WI38 (cell line): ENCODE measurements at regions not wholly inside any gene's neighbourhood (a gene's known extent, or its start where the extent isn't known, plus 50 kb on each side); places are given as distances from the start of the nearest gene placed in this dataset.

Experiments used
- H3K4me3 ChIP-seq: 2 replicates; pipeline ENCODE4 v1.5.1; 2011; ENCODE audit warnings: low read depth, mild to moderate bottlenecking, control low read depth, low read length
- TF ChIP-seq, protein P1 (sequence below): IDR thresholded peaks from 2 replicates; pipeline ENCODE4 v1.5.1; 2012; ENCODE audit warnings: low read depth, mild to moderate bottlenecking, control low read depth, low read length

DNA sequence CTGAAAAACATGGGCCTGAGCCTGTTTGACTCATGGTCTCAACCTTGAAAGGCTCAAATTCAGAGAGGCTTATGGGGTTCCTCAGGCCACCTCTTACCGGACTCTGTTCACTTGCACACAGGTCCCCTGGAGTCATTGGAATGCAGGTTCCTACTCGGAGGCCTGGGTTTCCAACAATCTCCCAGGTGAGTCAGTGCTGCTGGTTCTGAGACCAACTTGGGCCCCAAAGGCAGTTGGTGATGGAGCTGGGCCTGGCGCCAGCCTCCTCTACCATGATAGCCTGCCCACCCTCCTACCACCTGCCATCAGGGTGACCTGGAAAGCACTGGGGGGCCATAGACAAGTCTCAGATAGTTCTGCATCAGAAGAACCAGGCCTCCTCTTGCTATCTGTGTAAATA is 188.4 kb downstream of the RGS3 start:
- TF ChIP-seq, protein P1, sequence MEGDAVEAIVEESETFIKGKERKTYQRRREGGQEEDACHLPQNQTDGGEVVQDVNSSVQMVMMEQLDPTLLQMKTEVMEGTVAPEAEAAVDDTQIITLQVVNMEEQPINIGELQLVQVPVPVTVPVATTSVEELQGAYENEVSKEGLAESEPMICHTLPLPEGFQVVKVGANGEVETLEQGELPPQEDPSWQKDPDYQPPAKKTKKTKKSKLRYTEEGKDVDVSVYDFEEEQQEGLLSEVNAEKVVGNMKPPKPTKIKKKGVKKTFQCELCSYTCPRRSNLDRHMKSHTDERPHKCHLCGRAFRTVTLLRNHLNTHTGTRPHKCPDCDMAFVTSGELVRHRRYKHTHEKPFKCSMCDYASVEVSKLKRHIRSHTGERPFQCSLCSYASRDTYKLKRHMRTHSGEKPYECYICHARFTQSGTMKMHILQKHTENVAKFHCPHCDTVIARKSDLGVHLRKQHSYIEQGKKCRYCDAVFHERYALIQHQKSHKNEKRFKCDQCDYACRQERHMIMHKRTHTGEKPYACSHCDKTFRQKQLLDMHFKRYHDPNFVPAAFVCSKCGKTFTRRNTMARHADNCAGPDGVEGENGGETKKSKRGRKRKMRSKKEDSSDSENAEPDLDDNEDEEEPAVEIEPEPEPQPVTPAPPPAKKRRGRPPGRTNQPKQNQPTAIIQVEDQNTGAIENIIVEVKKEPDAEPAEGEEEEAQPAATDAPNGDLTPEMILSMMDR = no peak
- no peak overlapping the region for H3K4me3 ChIP-seq

DNA sequence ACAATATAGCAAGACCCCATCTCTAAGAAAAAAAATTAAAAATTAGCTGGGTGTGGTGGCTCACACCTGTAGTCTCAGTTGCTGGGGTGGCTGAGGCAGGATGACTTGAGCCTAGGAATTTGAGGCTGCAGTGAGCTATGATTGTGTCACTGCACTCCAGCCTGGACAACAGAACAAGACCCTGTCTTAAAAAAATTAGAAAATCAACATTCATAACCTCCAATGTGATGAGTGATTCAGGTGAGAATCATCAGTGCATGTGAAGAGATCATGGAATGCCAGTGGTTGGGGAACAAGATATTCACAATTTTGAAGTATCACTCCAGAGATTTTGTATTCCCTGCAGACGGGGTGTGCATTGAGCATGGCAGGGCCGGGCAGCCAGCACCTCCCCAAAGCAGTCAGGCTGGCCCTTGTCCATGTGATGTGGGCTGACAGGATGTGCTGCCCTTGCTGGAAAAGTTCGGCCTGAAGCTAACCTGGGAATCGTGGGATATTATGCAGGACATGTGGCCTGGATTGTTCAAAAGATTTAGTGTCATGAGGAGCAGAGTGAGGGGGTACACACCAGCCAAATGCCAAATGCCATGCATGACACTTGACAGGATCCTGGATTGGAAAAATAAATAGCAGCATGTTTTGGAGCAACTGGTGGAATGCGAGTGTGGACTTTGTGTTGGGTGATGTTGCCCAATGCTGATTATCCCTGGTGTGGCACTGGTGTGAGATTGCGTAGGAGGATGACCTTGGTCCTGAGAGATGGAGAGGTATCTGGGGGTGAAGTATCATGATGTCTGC is 189.0 kb downstream of the RGS3 start:
- no peak overlapping the region for H3K4me3 ChIP-seq
- TF ChIP-seq, protein P1 = no peak

DNA sequence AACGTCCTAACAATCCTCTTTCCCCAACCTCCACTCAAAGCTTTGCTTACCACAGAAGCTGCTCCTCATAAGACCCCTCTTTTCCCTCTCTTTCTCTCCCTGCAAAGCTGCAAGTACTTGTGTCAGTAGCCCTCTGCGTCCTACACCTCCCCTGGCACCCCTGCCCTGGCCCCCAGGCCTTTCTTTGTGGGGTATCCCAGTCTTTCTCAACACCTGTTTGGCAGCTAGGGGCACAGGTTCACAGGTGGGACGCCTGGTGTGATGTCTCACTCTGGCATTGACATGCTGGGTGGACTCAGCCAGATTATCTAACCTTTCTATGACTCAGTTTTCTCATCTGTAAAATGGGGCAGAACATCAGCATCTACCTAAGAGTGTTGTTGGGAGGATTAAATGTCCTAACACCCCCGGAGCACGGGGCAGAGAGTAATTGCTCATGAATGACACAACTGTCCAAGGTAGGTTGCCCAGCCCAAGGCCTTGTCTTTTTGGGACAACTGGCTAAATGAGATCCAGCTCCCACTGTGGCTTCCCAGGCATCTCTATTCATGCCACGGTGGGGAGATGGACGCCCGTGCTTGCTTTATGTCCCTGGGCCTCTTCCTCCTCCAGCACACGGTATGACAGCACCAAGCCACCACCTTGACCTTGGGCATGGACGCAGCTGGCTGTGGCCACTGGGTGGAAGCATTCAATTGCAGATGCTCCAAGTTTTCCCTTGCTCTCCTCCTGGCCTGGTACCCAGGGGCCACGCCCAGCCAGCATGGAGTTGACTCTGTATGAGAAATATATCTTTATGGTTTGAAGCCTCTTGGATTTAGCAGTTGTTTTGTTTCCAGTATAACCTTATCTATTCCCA is 190.4 kb downstream of the RGS3 start:
- H3K4me3 ChIP-seq = no peak overlapping the region
- TF ChIP-seq, protein P1 = no peak

DNA sequence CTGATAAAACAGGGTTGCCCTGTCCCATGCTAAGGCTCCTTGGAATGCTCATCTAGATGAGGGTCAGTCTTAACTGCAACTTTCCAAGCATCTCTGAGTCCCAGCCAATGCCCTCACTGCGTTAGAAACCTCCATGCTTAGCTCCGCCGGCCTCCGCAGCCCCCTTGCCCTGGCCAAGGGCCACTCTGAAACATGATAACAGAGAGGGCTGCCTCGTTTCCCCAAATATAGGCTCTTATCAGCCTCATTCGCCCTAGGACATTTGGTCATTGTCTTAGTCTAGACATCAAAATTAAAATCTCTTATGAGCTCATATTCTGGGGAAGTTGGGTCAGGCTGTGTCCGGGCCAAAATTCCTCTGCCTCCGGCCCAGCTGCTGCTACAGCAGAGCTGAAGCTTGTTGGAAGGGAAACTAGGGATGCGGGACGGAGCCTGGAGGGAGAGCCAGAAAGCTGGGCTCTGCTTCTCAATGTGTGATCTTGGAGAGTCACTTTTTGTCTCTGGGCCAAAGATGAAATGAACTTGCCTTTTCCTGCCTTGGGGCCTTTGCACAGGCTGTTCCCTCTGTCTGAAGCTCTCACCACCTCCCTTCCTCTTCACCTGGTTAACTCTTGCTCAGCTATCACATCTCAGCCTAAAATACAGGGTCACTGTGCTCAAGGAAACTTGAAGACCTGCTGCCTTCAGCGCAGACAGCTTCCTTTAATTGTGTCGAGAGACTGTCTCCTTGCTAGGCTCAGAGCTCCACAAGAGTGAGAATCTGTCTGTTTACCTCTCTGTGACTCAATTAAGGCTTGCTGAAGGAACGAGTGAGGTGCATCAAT is 191.3 kb downstream of the RGS3 start:
- H3K4me3 ChIP-seq = no peak overlapping the region
- TF ChIP-seq, protein P1 = no peak

DNA sequence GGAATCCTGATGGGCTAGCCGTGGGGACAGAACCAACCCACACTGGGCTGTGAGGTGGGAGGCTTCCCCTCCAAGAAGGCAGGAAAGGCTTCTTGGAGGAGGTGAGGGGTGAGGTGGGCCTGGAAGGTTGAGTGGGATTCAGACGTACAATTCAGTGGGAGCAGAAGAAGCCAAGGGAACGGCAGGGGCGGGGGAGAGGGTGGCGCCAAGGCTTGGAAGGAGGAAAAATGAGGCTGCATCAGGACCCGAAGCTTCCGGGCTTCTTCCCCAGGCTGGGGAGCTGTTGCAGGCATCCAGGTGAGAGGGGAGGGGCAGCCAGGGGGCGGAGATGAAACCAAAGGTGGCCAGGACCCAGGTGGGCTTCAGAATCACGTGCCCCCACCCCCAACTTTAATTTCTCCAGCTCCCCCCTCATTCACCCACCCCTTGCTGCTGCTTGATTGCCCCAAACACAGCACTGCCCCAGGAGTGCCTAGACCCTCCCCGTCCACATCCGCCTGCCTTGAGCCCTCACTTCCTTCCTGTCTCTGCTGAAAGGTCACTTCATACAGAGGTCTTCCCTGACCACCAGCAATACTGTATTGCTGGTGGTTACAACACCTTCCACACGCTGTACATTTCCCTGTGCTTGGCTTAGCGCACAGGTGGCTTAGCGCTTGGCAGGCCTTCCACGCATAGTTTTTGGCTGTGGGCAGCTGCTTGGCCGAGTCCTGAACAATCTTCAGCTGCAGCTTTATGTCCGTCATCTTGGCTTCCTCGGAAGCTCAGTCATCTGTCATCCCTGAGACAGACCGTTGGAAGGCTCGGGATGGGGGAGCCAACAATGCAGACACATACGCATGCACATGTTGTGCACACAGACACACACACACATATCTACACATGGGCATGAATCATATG is 193.5 kb downstream of the RGS3 start:
- no peak overlapping the region for H3K4me3 ChIP-seq
- TF ChIP-seq, protein P1 = no peak

DNA sequence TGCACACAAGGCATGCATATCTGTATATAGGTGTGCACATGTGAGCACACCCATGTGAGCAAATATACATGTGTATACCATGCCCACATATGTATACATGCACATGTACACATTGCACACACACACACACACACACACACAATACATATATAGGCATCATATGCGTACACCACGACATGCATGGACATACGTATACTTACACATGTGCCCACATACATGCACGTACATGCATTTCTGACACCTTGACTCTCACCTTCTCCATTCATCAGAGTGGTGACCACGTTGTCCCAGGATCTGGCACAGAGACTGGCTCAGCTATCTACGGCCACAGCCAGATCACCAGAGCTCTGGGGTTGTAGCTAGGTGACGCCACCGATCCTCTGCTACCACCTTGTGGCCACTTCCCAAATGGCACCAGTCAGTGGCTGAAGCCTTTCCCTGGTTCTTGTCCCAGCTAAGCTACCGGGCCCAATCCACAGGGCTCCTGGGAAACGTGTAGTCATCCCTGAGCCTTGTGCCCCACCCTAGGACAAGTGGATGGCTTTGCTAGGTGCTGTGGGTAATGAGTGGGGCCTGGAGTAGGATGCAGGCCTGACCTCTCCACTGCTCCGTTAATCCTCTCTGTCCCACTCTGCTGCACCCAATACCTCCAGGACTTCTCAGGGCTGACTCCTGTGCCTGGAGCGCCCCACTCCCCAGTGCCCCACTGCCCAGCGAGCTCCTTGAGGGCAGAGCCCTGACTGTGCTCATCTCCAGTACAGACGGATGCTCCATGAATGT is 194.4 kb downstream of the RGS3 start:
- H3K4me3 ChIP-seq = no peak overlapping the region
- TF ChIP-seq, protein P1 = peak; percentile 95
